ENCODE measurements at regions not wholly inside any gene's neighbourhood (a gene's known extent, or its start where the extent isn't known, plus 50 kb on each side); places are given as distances from the start of the nearest gene placed in this dataset.

DNA sequence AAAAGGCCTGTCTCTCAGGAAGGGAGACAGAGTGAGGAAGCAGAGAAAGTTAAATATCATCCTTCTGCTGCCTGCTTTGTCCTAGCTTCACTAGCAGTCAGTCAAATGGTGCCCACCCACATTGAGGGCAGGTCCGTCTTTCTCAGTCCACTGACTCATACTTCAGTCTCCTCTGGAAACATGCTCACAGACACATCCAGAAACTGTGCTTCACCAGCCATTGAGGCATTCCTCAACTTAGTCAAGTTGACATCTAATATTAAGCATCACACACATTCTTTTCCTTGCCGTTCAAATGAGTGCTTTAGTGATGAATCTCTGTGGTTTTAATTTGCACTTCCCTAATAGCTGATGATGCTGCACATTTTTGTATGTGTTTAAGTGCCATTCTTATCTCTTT, 777.8 kb upstream of the PRMT6 start:
- TF ChIP-seq FOXP2 (optimal IDR thresholded peaks at IDR 0.05; ENCODE audit: borderline replicate concordance, extremely low read depth, extremely low read length, insufficient read depth), result no peak
- TF ChIP-seq SIN3A (IDR thresholded peaks at IDR 0.05; ENCODE audit: borderline replicate concordance, insufficient read depth, low read length), result no peak

DNA sequence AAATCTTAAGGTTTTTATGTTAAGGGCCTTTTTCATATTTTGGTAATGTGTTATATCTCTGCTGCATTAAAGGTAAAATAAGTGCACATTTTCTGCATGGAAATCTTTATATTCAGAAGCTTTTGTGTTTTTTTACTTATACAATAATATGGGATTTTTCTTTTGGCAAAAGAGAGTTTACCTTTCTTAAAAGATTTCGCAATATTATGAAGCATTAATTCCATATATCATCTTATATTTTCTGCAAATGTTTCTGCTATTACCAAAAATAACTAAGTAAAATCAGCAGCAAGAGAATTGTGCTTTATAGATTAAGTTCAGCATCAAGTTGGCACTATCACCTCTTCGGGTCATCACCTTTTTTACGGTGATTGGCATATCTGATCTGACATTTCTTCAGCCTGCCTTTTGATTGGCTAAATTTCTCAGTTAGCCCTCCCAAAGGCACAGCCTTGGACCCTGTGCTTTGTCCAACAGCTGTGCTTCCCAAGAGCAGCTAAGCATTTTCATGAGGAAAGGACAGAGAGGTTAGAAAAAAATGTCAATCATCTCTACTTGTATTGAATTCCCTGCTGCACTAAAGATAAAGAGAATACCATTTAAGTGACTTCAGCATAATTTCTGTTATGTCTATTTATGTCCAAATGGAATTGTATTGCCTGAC, 767.1 kb upstream of the PRMT6 start:
- TF ChIP-seq TAF1 (IDR thresholded peaks at IDR 0.05; ENCODE audit: borderline replicate concordance, insufficient read depth, low read length) (no peak), POLR2AphosphoS5 (IDR thresholded peaks at IDR 0.05; ENCODE audit: low read depth, low read length) (no peak), FOXP2 (optimal IDR thresholded peaks at IDR 0.05; ENCODE audit: borderline replicate concordance, extremely low read depth, extremely low read length, insufficient read depth) (no peak), SIN3A (IDR thresholded peaks at IDR 0.05; ENCODE audit: borderline replicate concordance, insufficient read depth, low read length) (no peak)
- TF ChIP-seq, protein P1, sequence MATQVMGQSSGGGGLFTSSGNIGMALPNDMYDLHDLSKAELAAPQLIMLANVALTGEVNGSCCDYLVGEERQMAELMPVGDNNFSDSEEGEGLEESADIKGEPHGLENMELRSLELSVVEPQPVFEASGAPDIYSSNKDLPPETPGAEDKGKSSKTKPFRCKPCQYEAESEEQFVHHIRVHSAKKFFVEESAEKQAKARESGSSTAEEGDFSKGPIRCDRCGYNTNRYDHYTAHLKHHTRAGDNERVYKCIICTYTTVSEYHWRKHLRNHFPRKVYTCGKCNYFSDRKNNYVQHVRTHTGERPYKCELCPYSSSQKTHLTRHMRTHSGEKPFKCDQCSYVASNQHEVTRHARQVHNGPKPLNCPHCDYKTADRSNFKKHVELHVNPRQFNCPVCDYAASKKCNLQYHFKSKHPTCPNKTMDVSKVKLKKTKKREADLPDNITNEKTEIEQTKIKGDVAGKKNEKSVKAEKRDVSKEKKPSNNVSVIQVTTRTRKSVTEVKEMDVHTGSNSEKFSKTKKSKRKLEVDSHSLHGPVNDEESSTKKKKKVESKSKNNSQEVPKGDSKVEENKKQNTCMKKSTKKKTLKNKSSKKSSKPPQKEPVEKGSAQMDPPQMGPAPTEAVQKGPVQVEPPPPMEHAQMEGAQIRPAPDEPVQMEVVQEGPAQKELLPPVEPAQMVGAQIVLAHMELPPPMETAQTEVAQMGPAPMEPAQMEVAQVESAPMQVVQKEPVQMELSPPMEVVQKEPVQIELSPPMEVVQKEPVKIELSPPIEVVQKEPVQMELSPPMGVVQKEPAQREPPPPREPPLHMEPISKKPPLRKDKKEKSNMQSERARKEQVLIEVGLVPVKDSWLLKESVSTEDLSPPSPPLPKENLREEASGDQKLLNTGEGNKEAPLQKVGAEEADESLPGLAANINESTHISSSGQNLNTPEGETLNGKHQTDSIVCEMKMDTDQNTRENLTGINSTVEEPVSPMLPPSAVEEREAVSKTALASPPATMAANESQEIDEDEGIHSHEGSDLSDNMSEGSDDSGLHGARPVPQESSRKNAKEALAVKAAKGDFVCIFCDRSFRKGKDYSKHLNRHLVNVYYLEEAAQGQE (IDR thresholded peaks at IDR 0.05; ENCODE audit: insufficient read depth in 1 of 2, low read depth in 2 of 2, low read length in 2 of 2), result no peak

DNA sequence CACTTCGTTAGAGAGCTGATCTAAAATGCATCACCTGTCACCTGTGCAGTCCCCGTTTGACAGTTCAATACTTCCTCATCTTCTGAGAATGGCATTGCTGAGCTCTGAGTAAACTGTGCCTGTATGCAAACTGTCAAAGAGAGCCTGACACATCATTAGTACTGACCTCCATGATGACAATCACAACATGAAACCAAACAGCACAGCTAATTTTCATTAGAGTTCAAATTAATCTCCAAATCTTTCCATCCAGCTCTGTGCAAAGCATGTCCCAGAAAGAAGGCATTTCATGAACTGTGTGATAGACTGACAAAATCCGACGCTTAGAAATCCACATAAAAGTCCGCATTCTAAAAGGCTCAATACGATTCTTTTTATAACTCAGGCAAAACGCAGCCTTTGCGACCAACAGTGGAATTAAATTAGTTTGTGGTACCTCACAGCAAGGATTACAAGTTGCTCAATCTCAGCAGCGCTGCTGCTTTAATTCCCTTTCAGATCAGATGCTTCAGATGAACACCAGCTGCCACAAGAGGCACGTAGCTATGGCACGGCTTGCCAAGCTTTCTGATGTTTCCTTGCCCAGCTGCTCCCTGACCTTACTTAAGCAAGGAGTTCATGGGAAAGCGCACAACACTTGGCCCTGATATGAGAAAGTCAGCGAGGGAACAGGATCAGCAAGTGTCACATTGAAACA, 765.5 kb upstream of the PRMT6 start:
- TF ChIP-seq FOXP2 (optimal IDR thresholded peaks at IDR 0.05; ENCODE audit: borderline replicate concordance, extremely low read depth, extremely low read length, insufficient read depth) (no peak), TAF1 (IDR thresholded peaks at IDR 0.05; ENCODE audit: borderline replicate concordance, insufficient read depth, low read length) (no peak), SIN3A (IDR thresholded peaks at IDR 0.05; ENCODE audit: borderline replicate concordance, insufficient read depth, low read length) (no peak), POLR2AphosphoS5 (IDR thresholded peaks at IDR 0.05; ENCODE audit: low read depth, low read length) (no peak)
- TF ChIP-seq, protein P1 (IDR thresholded peaks at IDR 0.05; ENCODE audit: insufficient read depth in 1 of 2, low read depth in 2 of 2, low read length in 2 of 2), result no peak

DNA sequence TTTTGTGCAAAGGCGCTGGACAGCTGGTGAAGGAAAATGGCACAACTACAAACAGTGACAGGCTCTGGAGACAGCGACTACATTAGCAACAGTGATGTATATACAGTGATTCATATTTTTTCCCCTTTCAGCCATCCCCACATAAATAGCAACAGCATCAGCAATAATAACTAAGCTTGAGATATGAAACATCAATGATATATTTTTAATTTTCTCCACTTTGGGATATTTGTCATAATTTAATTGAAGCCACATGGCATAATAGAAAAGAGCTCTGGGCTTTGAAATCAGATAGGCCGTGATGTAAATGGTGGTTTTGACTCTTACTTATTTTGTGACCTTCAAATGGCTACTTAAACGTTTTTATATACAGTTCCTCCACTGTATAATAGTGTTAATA, 764.3 kb upstream of the PRMT6 start:
- TF ChIP-seq FOXP2 (optimal IDR thresholded peaks at IDR 0.05; ENCODE audit: borderline replicate concordance, extremely low read depth, extremely low read length, insufficient read depth) (no peak), SIN3A (IDR thresholded peaks at IDR 0.05; ENCODE audit: borderline replicate concordance, insufficient read depth, low read length) (no peak), POLR2AphosphoS5 (IDR thresholded peaks at IDR 0.05; ENCODE audit: low read depth, low read length) (no peak), TAF1 (IDR thresholded peaks at IDR 0.05; ENCODE audit: borderline replicate concordance, insufficient read depth, low read length) (no peak)
- TF ChIP-seq, protein P1 (IDR thresholded peaks at IDR 0.05; ENCODE audit: insufficient read depth in 1 of 2, low read depth in 2 of 2, low read length in 2 of 2), result no peak

DNA sequence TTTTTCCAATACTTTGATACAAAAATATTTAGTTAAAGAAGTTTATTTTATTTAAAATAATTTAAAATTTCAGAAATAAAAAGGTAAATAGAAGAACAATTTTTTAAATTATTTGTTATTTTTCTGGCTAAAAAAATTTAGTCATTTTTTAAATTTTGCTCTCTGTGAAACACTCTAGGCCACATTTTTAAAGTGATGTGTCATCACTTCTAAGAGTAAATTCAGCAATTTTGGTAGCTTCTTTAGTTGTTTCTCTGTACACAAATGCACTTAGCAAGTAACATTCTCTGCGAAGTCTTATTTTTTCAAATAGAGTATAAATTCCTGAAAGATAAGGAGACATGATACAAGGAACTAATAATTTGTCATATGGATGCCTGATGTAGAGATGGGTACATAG, 760.0 kb upstream of the PRMT6 start:
- TF ChIP-seq POLR2AphosphoS5 (IDR thresholded peaks at IDR 0.05; ENCODE audit: low read depth, low read length) (no peak), SIN3A (IDR thresholded peaks at IDR 0.05; ENCODE audit: borderline replicate concordance, insufficient read depth, low read length) (no peak), FOXP2 (optimal IDR thresholded peaks at IDR 0.05; ENCODE audit: borderline replicate concordance, extremely low read depth, extremely low read length, insufficient read depth) (no peak)

DNA sequence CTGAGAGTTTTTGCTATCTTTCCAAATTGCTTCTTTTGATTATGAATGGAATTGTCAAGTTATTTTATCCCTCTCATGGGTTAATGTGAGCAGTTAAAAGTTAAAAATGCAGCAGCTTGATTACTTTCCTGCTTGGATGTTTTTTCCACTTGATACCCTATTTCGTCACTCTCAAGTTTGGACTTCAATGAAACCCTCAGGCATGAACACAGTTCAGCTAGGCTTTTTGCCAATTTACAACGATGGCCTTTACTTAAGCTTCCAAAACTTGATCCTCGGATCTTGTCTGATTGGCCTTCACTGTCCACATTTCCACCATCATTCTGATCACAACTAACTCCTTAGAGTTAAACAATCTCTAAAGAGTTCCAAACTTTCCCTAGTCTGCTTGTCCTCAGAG, 752.4 kb upstream of the PRMT6 start:
- no peak for TF ChIP-seq TAF1 (IDR thresholded peaks at IDR 0.05; ENCODE audit: borderline replicate concordance, insufficient read depth, low read length)
- TF ChIP-seq POLR2AphosphoS5 (IDR thresholded peaks at IDR 0.05; ENCODE audit: low read depth, low read length), result no peak
- no peak for TF ChIP-seq SIN3A (IDR thresholded peaks at IDR 0.05; ENCODE audit: borderline replicate concordance, insufficient read depth, low read length)
- TF ChIP-seq, protein P1 (IDR thresholded peaks at IDR 0.05; ENCODE audit: insufficient read depth in 1 of 2, low read depth in 2 of 2, low read length in 2 of 2), result no peak
- no peak for TF ChIP-seq FOXP2 (optimal IDR thresholded peaks at IDR 0.05; ENCODE audit: borderline replicate concordance, extremely low read depth, extremely low read length, insufficient read depth)
